ENCODE measurements at regions not wholly inside any gene's neighbourhood (a gene's known extent, or its start where the extent isn't known, plus 50 kb on each side); places are given as distances from the start of the nearest gene placed in this dataset.

GRCh38 chr9:118271331-118271730, 567.1 kb downstream of the TLR4 start:
- no peak for TF ChIP-seq ZC3H10 (CRISPR knock-in tag; IDR thresholded peaks at IDR 0.05)
- TF ChIP-seq CREB5 (CRISPR knock-in tag; IDR thresholded peaks at IDR 0.05; ENCODE audit: low read depth) = no peak
- no peak for TF ChIP-seq RARB (CRISPR knock-in tag; IDR thresholded peaks at IDR 0.05)
